GM12874 (cell line): ENCODE measurements at regions not wholly inside any gene's neighbourhood (a gene's known extent, or its start where the extent isn't known, plus 50 kb on each side); places are given as distances from the start of the nearest gene placed in this dataset.

ENCODE experiments used
- TF ChIP-seq, protein P1 (sequence below): IDR thresholded peaks from 2 replicates; pipeline ENCODE4 v1.5.1; 2011; ENCODE audit warnings: low read depth, mild to moderate bottlenecking, control low read depth, low read length, moderate library complexity; ENCODE audit not compliant: insufficient read depth

DNA sequence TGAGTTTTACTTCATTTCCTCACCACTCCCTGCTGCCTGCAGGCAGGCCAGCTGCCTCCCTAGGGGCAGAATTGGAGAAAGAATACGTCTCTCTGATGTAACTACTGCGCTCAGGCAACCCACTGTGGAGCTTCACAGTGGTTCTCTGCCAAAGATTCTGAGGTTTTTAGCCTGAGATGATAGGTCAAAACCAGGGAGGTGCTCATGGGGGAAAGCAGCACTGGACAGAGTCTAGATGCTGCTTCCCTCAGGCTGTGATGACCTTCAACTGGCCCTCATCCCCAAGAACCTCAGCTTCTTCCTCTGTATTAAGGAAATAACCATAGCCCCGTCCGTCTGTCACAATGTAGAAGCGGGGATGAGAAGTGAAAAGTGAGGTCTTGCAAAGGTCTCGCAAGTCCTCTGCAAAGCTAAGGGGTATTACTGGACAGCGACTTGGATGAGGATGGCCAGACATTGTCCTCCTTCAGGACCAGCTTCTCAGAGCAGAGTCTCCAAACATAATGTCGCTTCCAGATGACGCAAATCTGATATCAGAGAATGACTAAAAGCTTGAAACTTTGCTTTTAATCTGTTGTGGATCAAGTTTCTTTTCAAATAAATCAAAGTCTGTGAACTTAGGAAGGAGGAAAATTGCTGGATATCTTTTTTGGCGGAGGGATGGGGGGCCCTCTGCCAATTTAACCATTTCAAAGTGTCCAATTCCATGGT, 65.9 kb upstream of the ATP5PO start:
- TF ChIP-seq, protein P1, sequence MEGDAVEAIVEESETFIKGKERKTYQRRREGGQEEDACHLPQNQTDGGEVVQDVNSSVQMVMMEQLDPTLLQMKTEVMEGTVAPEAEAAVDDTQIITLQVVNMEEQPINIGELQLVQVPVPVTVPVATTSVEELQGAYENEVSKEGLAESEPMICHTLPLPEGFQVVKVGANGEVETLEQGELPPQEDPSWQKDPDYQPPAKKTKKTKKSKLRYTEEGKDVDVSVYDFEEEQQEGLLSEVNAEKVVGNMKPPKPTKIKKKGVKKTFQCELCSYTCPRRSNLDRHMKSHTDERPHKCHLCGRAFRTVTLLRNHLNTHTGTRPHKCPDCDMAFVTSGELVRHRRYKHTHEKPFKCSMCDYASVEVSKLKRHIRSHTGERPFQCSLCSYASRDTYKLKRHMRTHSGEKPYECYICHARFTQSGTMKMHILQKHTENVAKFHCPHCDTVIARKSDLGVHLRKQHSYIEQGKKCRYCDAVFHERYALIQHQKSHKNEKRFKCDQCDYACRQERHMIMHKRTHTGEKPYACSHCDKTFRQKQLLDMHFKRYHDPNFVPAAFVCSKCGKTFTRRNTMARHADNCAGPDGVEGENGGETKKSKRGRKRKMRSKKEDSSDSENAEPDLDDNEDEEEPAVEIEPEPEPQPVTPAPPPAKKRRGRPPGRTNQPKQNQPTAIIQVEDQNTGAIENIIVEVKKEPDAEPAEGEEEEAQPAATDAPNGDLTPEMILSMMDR, result no peak

DNA sequence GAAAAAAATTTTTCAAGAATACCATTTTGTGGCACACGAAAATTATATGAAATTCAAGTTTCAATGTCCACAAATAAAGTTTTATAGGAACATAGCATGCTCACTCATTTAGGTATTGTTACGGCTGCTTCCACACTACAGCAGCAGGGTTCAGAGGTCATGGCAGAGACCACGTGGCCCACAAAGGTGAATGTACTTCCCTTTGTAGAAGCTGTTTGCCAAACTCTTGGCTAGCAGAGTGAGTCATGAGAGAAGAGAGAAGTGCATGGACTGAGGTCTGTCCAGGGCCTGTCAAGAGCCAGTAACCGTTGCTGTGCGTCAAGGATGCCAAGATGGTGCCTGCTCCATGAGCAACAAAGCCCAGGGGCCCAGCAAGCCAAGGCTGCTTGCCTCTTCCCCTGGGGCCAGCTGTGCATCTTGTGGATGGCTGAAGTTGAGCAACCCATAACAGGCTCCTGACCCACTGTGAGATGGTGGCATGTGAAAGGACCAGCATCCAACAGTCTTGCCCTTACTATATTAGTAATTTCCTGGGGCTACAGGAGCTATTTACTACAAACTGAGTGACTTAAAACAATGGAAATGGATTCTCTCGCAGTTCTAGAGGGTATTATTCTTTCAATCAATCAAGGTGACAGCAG, 64.8 kb upstream of the ATP5PO start:
- TF ChIP-seq, protein P1, result no peak

DNA sequence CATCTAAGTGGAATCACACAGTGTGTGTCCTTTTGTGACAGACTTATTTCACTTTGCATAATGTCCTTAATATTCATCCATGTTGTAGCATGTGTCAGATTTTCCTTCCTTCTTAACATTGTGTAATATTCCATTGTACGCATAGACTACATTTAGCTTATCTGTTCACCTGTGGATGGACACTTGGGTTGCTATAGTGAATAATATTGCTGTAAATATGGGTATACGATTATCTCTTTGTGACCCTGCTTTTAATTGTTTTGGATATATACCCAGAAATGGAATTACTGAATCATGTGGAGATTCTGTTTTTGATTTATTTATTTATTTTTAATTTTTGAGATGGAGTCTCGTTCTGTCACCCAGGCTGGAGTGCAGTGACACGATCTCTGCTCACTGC, 63.0 kb upstream of the ATP5PO start:
- TF ChIP-seq, protein P1, result no peak

DNA sequence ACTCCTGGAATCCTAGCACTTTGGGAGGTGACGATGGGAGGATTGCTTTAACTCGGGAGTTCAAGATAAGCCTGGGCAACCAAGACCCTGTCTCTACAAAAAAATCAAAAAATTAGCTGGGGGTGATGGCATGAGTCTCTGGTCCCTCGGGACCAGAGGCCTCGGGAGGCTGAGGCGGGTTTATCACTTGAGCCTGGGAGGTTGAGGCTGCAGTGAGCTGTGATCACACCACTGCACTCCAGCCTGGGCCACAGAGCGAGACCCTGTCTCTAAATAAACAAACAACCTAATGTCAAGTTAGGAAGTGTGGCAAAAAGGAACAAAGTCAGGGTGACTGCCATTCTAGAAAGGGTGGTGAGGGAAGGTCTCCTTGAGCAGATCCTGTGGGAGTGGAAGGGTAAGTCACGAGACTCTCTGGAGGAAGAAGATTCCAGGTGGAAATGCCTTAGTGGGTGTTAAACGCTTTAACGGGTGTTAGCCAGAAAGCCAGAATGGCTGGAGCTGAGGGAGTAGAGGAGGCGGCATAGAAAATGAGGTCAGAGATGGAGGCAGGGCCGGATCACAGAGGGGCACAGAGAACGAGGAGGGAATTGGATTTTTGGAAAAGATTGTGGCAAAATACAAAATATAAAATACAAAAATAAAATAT, 62.2 kb upstream of the ATP5PO start:
- TF ChIP-seq, protein P1, result no peak

DNA sequence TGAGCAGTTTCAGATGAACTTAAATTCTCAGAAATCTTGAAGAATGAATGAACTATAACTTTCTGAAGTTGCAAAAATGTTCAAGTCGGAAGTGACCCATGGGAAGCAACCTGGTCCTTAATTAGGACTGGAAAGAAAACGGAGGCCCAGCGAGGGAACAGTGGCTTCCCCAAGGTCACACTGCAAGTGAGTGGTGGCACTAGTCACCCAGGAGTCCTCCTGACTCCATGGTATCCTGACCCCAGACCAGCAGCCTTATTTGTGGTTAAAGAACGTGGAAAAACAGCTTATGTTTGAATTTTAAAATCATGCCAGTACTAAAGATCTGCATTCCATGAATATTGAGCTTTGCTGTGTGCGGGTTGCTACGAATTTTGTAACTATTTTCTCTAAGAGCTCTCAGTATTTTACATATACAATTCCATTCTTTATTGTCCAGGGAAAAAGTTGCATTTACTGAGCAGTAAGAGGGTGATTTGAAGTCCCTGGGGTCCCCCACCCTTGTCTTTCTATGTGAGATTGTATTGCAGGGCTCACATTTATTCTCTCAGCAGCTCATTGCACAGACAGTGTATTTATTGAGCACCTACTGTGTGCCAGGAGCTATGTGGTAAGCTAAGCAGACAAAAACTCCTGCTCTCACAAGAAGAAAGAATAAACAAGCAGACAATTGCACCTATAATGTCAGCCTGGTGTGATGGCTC, 61.6 kb upstream of the ATP5PO start:
- TF ChIP-seq, protein P1, result no peak

DNA sequence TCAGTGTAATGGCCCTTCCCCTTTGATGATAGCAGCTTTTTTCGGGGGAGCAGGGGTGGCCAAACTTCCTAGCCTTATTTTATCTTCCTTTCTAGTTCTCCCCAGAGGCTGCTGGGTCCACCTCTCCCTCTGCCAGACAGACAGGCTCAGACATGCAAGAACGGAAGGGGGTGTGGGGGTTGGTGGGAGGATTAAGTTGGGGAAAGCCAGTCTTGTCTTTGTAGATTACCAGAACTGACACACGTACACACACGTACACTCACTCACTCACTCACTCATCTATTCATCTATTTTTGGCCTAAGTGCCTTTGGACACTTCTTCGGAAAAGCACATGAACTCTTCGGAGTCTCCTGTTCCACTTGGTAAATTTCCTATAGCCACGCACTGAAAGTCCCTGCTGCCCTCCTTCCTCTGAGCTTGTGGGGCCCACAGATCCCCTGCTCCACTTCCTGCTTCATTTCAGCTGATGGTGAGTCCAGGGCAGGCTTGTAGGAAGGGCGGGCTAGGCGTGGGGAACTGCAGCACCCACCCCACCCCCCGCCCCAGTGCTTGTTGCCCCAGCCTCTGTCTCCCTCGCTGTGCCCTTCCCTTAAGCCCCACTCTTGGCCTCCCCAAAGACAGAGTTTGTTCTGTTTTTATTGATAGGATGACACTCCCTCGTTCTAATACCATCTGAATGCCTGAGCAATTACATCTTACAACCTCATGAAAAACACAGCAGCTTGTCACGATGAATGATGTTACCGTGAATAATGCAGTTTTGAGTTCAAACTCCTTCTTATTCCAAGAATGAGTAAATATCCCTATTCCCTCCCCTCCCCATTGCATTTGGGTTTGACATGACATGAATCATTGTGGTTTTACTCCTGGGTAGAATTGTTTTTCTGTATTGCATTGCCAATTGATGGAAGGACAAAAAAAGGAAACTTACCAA, 60.7 kb upstream of the ATP5PO start:
- TF ChIP-seq, protein P1, result no peak
